AG10803 (cell line): ENCODE measurements at regions not wholly inside any gene's neighbourhood (a gene's known extent, or its start where the extent isn't known, plus 50 kb on each side); places are given as distances from the start of the nearest gene placed in this dataset.

Source experiments
- DNase-seq: peaks from one replicate; pipeline ENCODE4 v3.0.0; 2010; ENCODE audit warnings: low read depth
- H3K4me3 ChIP-seq: 2 replicates; pipeline ENCODE4 v1.5.1; 2011; ENCODE audit warnings: mild to moderate bottlenecking, low read length, control low read depth
- CTCF ChIP-seq: conservative IDR thresholded peaks from 2 replicates; pipeline ENCODE4 v1.5.1; 2011; ENCODE audit warnings: mild to moderate bottlenecking, low read length, control low read depth, inconsistent platforms

- no peak for DNase-seq
- H3K4me3 ChIP-seq = no peak overlapping the region
- no peak for TF ChIP-seq CTCF
Measured at GRCh38 chr4:62531731-62532130, 1331.6 kb downstream of the ADGRL3 start.

- no peak for TF ChIP-seq CTCF
- DNase-seq = no peak
- H3K4me3 ChIP-seq = no peak overlapping the region
Measured at GRCh38 chr4:62531264-62531663, 1331.1 kb downstream of the ADGRL3 start.

- H3K4me3 ChIP-seq = no peak overlapping the region
- no peak for TF ChIP-seq CTCF
- no peak for DNase-seq
Measured at GRCh38 chr4:62528874-62529273, 1328.7 kb downstream of the ADGRL3 start.

GRCh38 chr4:62526671-62527070 is 1326.5 kb downstream of the ADGRL3 start:
- H3K4me3 ChIP-seq = no peak overlapping the region
- DNase-seq = no peak
- no peak for TF ChIP-seq CTCF

- no peak overlapping the region for H3K4me3 ChIP-seq
- DNase-seq = no peak
- no peak for TF ChIP-seq CTCF
Measured at GRCh38 chr4:62523256-62523655, 1323.1 kb downstream of the ADGRL3 start.

- H3K4me3 ChIP-seq = no peak overlapping the region
- no peak for TF ChIP-seq CTCF
- DNase-seq = no peak
Measured at GRCh38 chr4:62522273-62522672, 1322.1 kb downstream of the ADGRL3 start.

- TF ChIP-seq CTCF = no peak
- DNase-seq = no peak
- H3K4me3 ChIP-seq = no peak overlapping the region
Measured at GRCh38 chr4:62517716-62518115, 1317.6 kb downstream of the ADGRL3 start.
